ENCODE measurements at regions not wholly inside any gene's neighbourhood (a gene's known extent, or its start where the extent isn't known, plus 50 kb on each side); places are given as distances from the start of the nearest gene placed in this dataset.

- TF ChIP-seq, protein P1, sequence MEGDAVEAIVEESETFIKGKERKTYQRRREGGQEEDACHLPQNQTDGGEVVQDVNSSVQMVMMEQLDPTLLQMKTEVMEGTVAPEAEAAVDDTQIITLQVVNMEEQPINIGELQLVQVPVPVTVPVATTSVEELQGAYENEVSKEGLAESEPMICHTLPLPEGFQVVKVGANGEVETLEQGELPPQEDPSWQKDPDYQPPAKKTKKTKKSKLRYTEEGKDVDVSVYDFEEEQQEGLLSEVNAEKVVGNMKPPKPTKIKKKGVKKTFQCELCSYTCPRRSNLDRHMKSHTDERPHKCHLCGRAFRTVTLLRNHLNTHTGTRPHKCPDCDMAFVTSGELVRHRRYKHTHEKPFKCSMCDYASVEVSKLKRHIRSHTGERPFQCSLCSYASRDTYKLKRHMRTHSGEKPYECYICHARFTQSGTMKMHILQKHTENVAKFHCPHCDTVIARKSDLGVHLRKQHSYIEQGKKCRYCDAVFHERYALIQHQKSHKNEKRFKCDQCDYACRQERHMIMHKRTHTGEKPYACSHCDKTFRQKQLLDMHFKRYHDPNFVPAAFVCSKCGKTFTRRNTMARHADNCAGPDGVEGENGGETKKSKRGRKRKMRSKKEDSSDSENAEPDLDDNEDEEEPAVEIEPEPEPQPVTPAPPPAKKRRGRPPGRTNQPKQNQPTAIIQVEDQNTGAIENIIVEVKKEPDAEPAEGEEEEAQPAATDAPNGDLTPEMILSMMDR (IDR thresholded peaks at IDR 0.05) = no peak
- no peak for TF ChIP-seq POLR2A (IDR thresholded peaks at IDR 0.05)
These were observed 287.5 kb downstream of the LRRIQ3 start for GRCh38 chr1:73910466-73910865.

All from heart left ventricle (tissue), 13 donors.